Stomach (tissue), 8 donors: ENCODE measurements at regions not wholly inside any gene's neighbourhood (a gene's known extent, or its start where the extent isn't known, plus 50 kb on each side); places are given as distances from the start of the nearest gene placed in this dataset.

ENCODE experiments used
- DNase-seq, 2 donors: peaks; one replicate each; pipeline versions ENCODE4 v3.0.0 to v3.0.0-alpha.2; 2013 to 2019
- H3K27ac ChIP-seq, 5 donors: fragments of 200-600 bp in 4 of 5; sonication (generic) in 4 of 5; one replicate each; pipeline ENCODE4 v1.5.1; 2013 to 2019; ENCODE audit warnings: mild to moderate bottlenecking in 1 of 5, moderate library complexity in 1 of 5
- H3K27me3 ChIP-seq, 3 donors: fragments of 200-600 bp; sonication (generic); one replicate each; pipeline ENCODE4 v1.5.1; 2017 to 2019; ENCODE audit warnings: mixed run types in 1 of 3
- H3K36me3 ChIP-seq, 4 donors: fragments of 200-600 bp; sonication (generic); 1 replicate in 3 of 4; 2 replicates in 1 of 4; pipeline ENCODE4 v1.5.1; 2016 to 2019
- H3K4me1 ChIP-seq, 4 donors: fragments of 200-600 bp; sonication (generic); one replicate each; pipeline ENCODE4 v1.5.1; 2016 to 2019
- H3K4me3 ChIP-seq, 4 donors: fragments of 200-600 bp; sonication (generic) in 3 of 4; one replicate each; pipeline ENCODE4 v1.5.1; 2016 to 2019; ENCODE audit warnings: mild to moderate bottlenecking in 1 of 4
- H3K9me3 ChIP-seq, 4 donors: fragments of 200-600 bp; sonication (generic); one replicate each; pipeline ENCODE4 v1.5.1; 2016 to 2019
- EP300 ChIP-seq: sonication (generic); formaldehyde crosslinking; IDR thresholded peaks from one replicate; pipeline ENCODE4 v1.6.1; 2017; ENCODE audit warnings: antibody characterized with exemption
- POLR2A ChIP-seq, 4 donors: fragments of 450-650 bp; IDR thresholded peaks; one replicate each; pipeline ENCODE4 v1.6.1; 2016; ENCODE audit warnings: antibody characterized with exemption in 4 of 4, control low read depth in 2 of 4, mild to moderate bottlenecking in 1 of 4, moderate library complexity in 1 of 4
- POLR2AphosphoS5 ChIP-seq, 3 donors: sonication (generic); formaldehyde crosslinking; IDR thresholded peaks; one replicate each; pipeline ENCODE4 v1.6.1; 2016; ENCODE audit warnings: antibody characterized with exemption in 3 of 3
- WGBS, 5 donors: extraction: QIAGEN DNeasy Blood & Tissue Kit in 3 of 5; methylation state at CpG; one replicate each; pipeline versions ENCODE4 v1.1.5 to v1.1.7; 2013 to 2018; 5-methylcytosine and 5-hydroxymethylcytosine counted together
- intact Hi-C: fragments of 100-400 bp; cut with DNase I; formaldehyde crosslinking; loops from one replicate; pipeline ENCODE4 v1.15.1; 2023; ENCODE audit warnings: low total_unique reads
- TF ChIP-seq, protein P1 (sequence below), 7 experiments: fragments of 450-650 bp in 4 of 7; fragments of 200-600 bp in 3 of 7; sonication (generic) in 3 of 7; IDR thresholded peaks; one replicate each; pipeline ENCODE4 v1.5.1; 2016 to 2019; ENCODE audit warnings: antibody characterized with exemption in 7 of 7, control low read depth in 2 of 7, mild to moderate bottlenecking in 1 of 7
- donor health status: healthy with polysubstance abuse.
- donor health status: Bipolar disorder and iron deficiency.
- donor health status: healthy.

- 49 to 82% (median 50%) methylated on average over 15 to 22 of the region's 22 CpGs for WGBS, 5 donors
- Histone ChIP-seq H3K36me3 (no peaks in the 10 kb centered on the region), H3K27me3 (peaks cover 0 to 60% (median 6%) of the 10 kb centered on the region in 3 donors), H3K4me3 (no peak overlapping the region), H3K9me3 (no peaks in the 10 kb centered on the region), H3K4me1 (no peaks in the 10 kb centered on the region), H3K27ac (no peak overlapping the region)
- TF ChIP-seq EP300 (no peak), POLR2A (IDR thresholded peaks at IDR 0.05) (no peak), POLR2AphosphoS5 (IDR thresholded peaks at IDR 0.05) (no peak)
- TF ChIP-seq, protein P1, sequence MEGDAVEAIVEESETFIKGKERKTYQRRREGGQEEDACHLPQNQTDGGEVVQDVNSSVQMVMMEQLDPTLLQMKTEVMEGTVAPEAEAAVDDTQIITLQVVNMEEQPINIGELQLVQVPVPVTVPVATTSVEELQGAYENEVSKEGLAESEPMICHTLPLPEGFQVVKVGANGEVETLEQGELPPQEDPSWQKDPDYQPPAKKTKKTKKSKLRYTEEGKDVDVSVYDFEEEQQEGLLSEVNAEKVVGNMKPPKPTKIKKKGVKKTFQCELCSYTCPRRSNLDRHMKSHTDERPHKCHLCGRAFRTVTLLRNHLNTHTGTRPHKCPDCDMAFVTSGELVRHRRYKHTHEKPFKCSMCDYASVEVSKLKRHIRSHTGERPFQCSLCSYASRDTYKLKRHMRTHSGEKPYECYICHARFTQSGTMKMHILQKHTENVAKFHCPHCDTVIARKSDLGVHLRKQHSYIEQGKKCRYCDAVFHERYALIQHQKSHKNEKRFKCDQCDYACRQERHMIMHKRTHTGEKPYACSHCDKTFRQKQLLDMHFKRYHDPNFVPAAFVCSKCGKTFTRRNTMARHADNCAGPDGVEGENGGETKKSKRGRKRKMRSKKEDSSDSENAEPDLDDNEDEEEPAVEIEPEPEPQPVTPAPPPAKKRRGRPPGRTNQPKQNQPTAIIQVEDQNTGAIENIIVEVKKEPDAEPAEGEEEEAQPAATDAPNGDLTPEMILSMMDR (IDR thresholded peaks at IDR 0.05), result no peak
- peak in 1 of 2 donors; percentile 78 for DNase-seq
- intact Hi-C loops, result no loop called here
Measured at GRCh38 chr5:171614971-171615653, 170.5 kb upstream of the SMIM23 start.

DNA sequence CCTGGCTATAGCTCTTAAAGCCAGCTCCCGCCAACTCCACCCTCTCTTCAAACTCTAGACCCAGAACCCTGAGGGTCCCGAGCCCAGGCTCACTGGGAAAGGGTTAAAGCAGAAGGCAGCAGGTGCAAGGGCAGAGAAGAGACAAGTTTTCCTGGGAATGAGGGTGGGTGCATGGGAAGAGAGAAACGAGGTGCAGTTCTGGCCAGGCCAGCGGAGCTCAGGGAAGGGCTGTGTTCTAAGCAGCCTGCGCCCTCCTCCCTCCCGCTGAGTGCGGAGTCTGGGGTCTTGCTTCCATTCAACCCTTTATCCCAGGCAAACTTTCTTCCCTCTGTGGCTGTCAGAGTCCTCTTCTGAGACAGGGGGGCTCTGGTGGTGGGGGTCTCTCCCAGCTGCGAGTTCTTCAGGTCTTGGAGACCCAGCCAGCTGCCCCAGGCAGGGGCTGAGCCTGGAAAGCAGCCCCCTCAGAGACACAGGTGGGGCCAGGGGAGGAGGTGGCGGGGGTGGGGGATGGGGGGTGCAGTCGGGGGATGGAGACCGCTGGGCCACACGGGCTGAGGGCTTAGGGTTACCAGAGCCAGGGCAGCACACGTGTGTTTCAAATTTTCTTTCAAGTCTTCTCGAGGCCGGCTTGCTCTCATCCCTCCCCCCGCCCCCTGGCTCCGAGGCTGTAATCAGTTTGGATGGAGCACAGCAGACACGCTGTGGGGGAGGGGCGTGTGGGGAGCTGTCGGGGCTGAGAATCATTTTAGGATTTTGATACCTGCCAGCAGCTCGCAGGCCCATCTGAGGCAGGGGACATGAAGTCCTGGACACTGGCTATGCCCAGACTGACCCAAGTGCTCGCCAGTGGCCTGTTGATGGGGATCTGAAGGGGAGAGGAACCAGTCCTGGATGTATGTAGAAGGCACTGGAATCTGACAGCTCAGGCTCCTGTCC, 169.6 kb upstream of the SMIM23 start:
- Histone ChIP-seq H3K4me1 (no peaks in the 10 kb centered on the region), H3K27ac (no peak overlapping the region), H3K4me3 (no peak overlapping the region), H3K9me3 (no peaks in the 10 kb centered on the region), H3K27me3 (peaks cover 0 to 60% (median 6%) of the 10 kb centered on the region in 3 donors), H3K36me3 (no peaks in the 10 kb centered on the region)
- intact Hi-C loops, result no loop called here
- TF ChIP-seq, protein P1 (IDR thresholded peaks at IDR 0.05), result no peak
- TF ChIP-seq POLR2AphosphoS5 (IDR thresholded peaks at IDR 0.05), result no peak
- TF ChIP-seq EP300, result no peak
- no peak for TF ChIP-seq POLR2A (IDR thresholded peaks at IDR 0.05)
- 42 to 58% (median 50%) methylated on average over 22 of the region's 22 CpGs for WGBS, 5 donors
- no peak for DNase-seq

- no peak for DNase-seq
- H3K4me3 ChIP-seq, result no peak overlapping the region
Measured at GRCh38 chr5:171617266-171617665, 168.4 kb upstream of the SMIM23 start.

GRCh38 chr5:171617817-171618591, 167.6 kb upstream of the SMIM23 start:
- no peaks in the 10 kb centered on the region for H3K4me1 ChIP-seq
- H3K27ac ChIP-seq, result no peak overlapping the region
- no peak overlapping the region for H3K4me3 ChIP-seq
- peaks cover 0 to 54% (median 6%) of the 10 kb centered on the region in 3 donors for H3K27me3 ChIP-seq
- WGBS, 5 donors, result 45 to 72% (median 56%) methylated on average over 13 to 19 of the region's 19 CpGs
- no peak for TF ChIP-seq POLR2A (IDR thresholded peaks at IDR 0.05)
- TF ChIP-seq, protein P1 (IDR thresholded peaks at IDR 0.05), result no peak
- no peak for TF ChIP-seq EP300
- no peak for TF ChIP-seq POLR2AphosphoS5 (IDR thresholded peaks at IDR 0.05)
- H3K36me3 ChIP-seq, result no peaks in the 10 kb centered on the region
- intact Hi-C loops, result no loop called here
- H3K9me3 ChIP-seq, result no peaks in the 10 kb centered on the region
- DNase-seq, result no peak

More at GRCh38 chr5:171617266-171617665, 168.4 kb upstream of the SMIM23 start:
- no peaks in the 10 kb centered on the region for H3K4me1 ChIP-seq
- TF ChIP-seq EP300 (no peak), POLR2AphosphoS5 (IDR thresholded peaks at IDR 0.05) (no peak)
- no peaks in the 10 kb centered on the region for H3K36me3 ChIP-seq
- H3K27me3 ChIP-seq, result peaks cover 0 to 60% (median 6%) of the 10 kb centered on the region in 3 donors
- H3K27ac ChIP-seq, result no peak overlapping the region
- no peaks in the 10 kb centered on the region for H3K9me3 ChIP-seq
- 80 to 91% (median 88%) methylated on average over 12 of the region's 12 CpGs for WGBS, 5 donors
- intact Hi-C loops, result no loop called here
